Thyroid gland (tissue), 4 donors: ENCODE measurements at regions not wholly inside any gene's neighbourhood (a gene's known extent, or its start where the extent isn't known, plus 50 kb on each side); places are given as distances from the start of the nearest gene placed in this dataset.
"Not testable (repeated sequence)": the region's sequence is repeated elsewhere in the genome, so short reads cannot be mapped to it uniquely, and the experiment has no call there.

ENCODE experiments used
- DNase-seq, 2 donors: peaks; one replicate each; pipeline ENCODE4 v3.0.0-alpha.2; 2019
- H3K27ac ChIP-seq, 3 donors: fragments of 200-600 bp; sonication (generic); 1 replicate in 2 of 3; 2 replicates in 1 of 3; pipeline ENCODE4 v1.5.1; 2016 to 2019; ENCODE audit warnings: mild to moderate bottlenecking in 1 of 3, moderate library complexity in 1 of 3
- H3K27me3 ChIP-seq: fragments of 200-600 bp; sonication (generic); one replicate; pipeline ENCODE4 v1.5.1; 2019
- H3K36me3 ChIP-seq, 2 donors: fragments of 200-600 bp; sonication (generic); one replicate each; pipeline ENCODE4 v1.5.1; 2016 to 2019
- H3K4me1 ChIP-seq, 2 donors: fragments of 200-600 bp; sonication (generic); one replicate each; pipeline ENCODE4 v1.5.1; 2017 to 2019
- H3K4me3 ChIP-seq, 3 donors: fragments of 200-600 bp; sonication (generic); replicated peaks in 1 of 3; 1 replicate in 2 of 3; 2 replicates in 1 of 3; pipeline ENCODE4 v1.5.1; 2016; ENCODE audit warnings: mild to moderate bottlenecking in 1 of 3
- H3K9me3 ChIP-seq: fragments of 200-600 bp; sonication (generic); one replicate; pipeline ENCODE4 v1.5.1; 2017
- CTCF ChIP-seq, 6 experiments: fragments of 200-600 bp in 3 of 6; fragments of 450-650 bp in 3 of 6; sonication (generic) in 3 of 6; IDR thresholded peaks; one replicate each; pipeline ENCODE4 v1.5.1; 2016 to 2019; ENCODE audit warnings: antibody characterized with exemption in 6 of 6, mild to moderate bottlenecking in 2 of 6, inconsistent platforms in 1 of 6, moderate library complexity in 1 of 6
- POLR2A ChIP-seq, 2 donors: fragments of 450-650 bp; IDR thresholded peaks; one replicate each; pipeline ENCODE4 v1.6.1; 2017; ENCODE audit warnings: antibody characterized with exemption in 2 of 2, mild to moderate bottlenecking in 2 of 2, moderate library complexity in 1 of 2
- WGBS, 2 donors: methylation state at CpG; one replicate each; pipeline ENCODE4 v1.1.5; 2017; 5-methylcytosine and 5-hydroxymethylcytosine counted together
- intact Hi-C: fragments of 100-400 bp; cut with DNase I; formaldehyde crosslinking; loops from one replicate; pipeline ENCODE4 v1.15.1; 2023

GRCh38 chr4:138438608-138439007 lies 196.5 kb upstream of the SLC7A11 start:
- intact Hi-C loops: no loop called here
- DNase-seq: no peak
- Histone ChIP-seq H3K9me3 (no peaks in the 10 kb centered on the region), H3K4me1 (no peaks in the 10 kb centered on the region), H3K27ac (no peak overlapping the region), H3K36me3 (no peaks in the 10 kb centered on the region), H3K4me3 (no peak overlapping the region), H3K27me3 (no peaks in the 10 kb centered on the region)
- TF ChIP-seq POLR2A (IDR thresholded peaks at IDR 0.05) (no peak), CTCF (IDR thresholded peaks at IDR 0.05) (no peak)

- 78 to 92% methylated on average over 1 of the region's 1 CpG for WGBS, 2 donors
- no peaks in the 10 kb centered on the region for H3K36me3 ChIP-seq
Measured at GRCh38 chr4:138437263-138437851, 195.2 kb upstream of the SLC7A11 start.

GRCh38 chr4:138435733-138436132 lies 193.6 kb upstream of the SLC7A11 start:
- H3K27ac ChIP-seq, H3K4me1 ChIP-seq, H3K4me3 ChIP-seq, intact Hi-C loops, H3K36me3 ChIP-seq, DNase-seq, H3K9me3 ChIP-seq, H3K27me3 ChIP-seq: not testable (repeated sequence)
- WGBS, 2 donors: 92 to 96% methylated on average over 2 of the region's 2 CpGs

More at GRCh38 chr4:138437263-138437851, 195.2 kb upstream of the SLC7A11 start:
- intact Hi-C loops: no loop called here
- Histone ChIP-seq H3K9me3 (no peaks in the 10 kb centered on the region), H3K27ac (no peak overlapping the region), H3K27me3 (no peaks in the 10 kb centered on the region), H3K4me1 (no peaks in the 10 kb centered on the region), H3K4me3 (no peak overlapping the region)
- no peak for DNase-seq
- TF ChIP-seq POLR2A (IDR thresholded peaks at IDR 0.05) (no peak), CTCF (IDR thresholded peaks at IDR 0.05) (no peak)

GRCh38 chr4:138435046-138435445 lies 192.9 kb upstream of the SLC7A11 start:
- H3K36me3 ChIP-seq, H3K4me1 ChIP-seq, H3K27ac ChIP-seq, H3K4me3 ChIP-seq, intact Hi-C loops, DNase-seq, H3K9me3 ChIP-seq, H3K27me3 ChIP-seq: not testable (repeated sequence)

- no peak for DNase-seq
- 93 to 94% methylated on average over 4 of the region's 4 CpGs for WGBS, 2 donors
Measured at GRCh38 chr4:138428611-138429010, 186.5 kb upstream of the SLC7A11 start.

GRCh38 chr4:138426786-138427185 lies 184.6 kb upstream of the SLC7A11 start:
- no peak overlapping the region for H3K4me3 ChIP-seq
- H3K36me3 ChIP-seq: no peaks in the 10 kb centered on the region
- no peak for TF ChIP-seq POLR2A (IDR thresholded peaks at IDR 0.05)
- no peak for TF ChIP-seq CTCF (IDR thresholded peaks at IDR 0.05)
- no peak overlapping the region for H3K27ac ChIP-seq
- DNase-seq: no peak
- intact Hi-C loops: no loop called here
- no peaks in the 10 kb centered on the region for H3K27me3 ChIP-seq
- WGBS, 2 donors: 95 to 98% methylated on average over 1 of the region's 1 CpG
- no peaks in the 10 kb centered on the region for H3K9me3 ChIP-seq
- H3K4me1 ChIP-seq: peaks cover 6% of the 10 kb centered on the region in 2 donors

More at GRCh38 chr4:138428611-138429010, 186.5 kb upstream of the SLC7A11 start:
- no peaks in the 10 kb centered on the region for H3K36me3 ChIP-seq
- intact Hi-C loops: no loop called here
- H3K4me3 ChIP-seq: no peak overlapping the region
- TF ChIP-seq POLR2A (IDR thresholded peaks at IDR 0.05) (no peak), CTCF (IDR thresholded peaks at IDR 0.05) (no peak)
- no peaks in the 10 kb centered on the region for H3K4me1 ChIP-seq
- no peaks in the 10 kb centered on the region for H3K9me3 ChIP-seq
- H3K27ac ChIP-seq: no peak overlapping the region
- H3K27me3 ChIP-seq: no peaks in the 10 kb centered on the region
